ENCODE measurements at regions not wholly inside any gene's neighbourhood (a gene's known extent, or its start where the extent isn't known, plus 50 kb on each side); places are given as distances from the start of the nearest gene placed in this dataset.
"Not testable (repeated sequence)": the region's sequence is repeated elsewhere in the genome, so short reads cannot be mapped to it uniquely, and the experiment has no call there.

GRCh38 chr10:4638099-4638498 is 187.9 kb upstream of the AKR1E2 start:
- DNase-seq: no peak

DNA sequence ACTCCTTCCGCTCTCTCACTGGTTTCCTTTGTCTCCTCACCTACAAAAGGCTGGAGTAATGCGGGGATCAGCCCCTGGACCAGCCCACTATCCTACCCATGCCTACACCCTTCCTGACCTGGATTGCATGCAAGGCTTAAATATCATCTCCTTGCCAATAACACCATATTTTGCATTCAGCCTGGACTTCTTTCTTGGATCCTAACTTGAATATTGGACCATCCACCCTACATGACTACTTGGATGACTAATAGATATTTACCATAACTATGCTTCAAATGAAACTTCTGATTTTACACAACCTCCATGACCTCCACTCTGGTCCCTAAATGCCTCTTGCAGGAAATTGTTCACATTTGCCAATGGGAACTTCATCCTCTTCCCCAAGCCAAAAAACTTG is 188.3 kb upstream of the AKR1E2 start:
- no peak for DNase-seq

DNA sequence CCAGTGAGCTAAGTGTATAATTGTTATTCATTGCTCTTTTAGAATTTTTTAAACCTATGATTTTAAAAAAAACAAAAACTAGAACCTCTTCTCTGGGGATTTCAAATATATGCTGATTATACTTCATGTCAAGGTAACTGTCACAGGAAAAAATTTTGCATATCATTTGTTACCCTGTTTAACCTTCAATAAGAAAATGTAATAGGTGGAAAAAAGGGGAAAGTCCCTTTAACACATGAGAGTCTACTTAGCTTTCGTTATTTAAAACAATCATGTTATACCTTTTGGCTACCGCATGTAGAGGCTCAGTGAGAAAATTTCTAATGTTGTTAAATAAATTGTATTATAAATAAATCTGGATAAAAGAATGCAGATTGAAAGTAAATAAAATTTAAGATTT is 190.1 kb upstream of the AKR1E2 start:
- DNase-seq: no peak

- DNase-seq: no peak
Measured at GRCh38 chr10:4635388-4635787, 190.6 kb upstream of the AKR1E2 start.

- DNase-seq: no peak
Measured at GRCh38 chr10:4633776-4634175, 192.2 kb upstream of the AKR1E2 start.

GRCh38 chr10:4633186-4633585 is 192.8 kb upstream of the AKR1E2 start:
- no peak for DNase-seq

- no peak for DNase-seq
Measured at GRCh38 chr10:4632757-4633156, 193.2 kb upstream of the AKR1E2 start.

DNA sequence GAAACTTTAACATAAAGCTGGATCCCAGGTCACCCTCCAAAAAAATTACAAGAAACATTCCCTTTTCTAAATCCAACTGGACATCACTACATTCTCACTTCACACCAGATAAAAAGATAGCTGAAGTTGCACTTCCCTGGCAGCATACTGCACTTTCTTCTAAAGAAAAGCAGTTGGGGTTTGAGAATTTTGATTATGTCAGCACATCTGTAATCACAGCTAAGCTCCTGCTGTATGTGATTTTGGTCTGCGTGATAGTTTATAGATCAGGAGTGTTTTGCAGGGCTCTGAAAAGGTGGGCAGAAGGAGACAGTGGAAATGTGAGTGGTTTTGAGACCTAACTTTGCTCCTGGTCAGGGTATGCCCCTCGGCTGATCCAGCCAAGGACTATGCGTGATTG is 199.1 kb upstream of the AKR1E2 start:
- DNase-seq: no peak

GRCh38 chr10:4623757-4624420 is 202.1 kb upstream of the AKR1E2 start:
- no peak for DNase-seq

DNA sequence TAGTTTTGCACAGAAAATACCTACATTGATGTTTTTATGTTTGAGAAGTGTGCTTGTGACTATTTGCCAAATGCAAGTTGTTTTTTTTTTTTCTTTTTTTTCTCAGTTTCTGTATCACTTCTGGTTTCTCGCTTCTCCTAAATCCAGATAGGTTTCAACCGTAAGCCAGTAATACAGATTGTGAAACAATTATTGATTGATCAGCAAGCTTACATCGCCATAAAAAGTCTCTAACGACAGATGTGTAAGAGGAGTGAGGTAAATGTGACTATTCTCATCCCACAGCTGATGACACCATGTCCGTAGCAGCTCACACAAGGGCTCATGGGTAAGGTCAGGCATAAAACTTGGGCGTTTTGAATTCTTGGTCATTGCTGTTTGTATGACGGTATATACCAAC is 202.8 kb upstream of the AKR1E2 start:
- no peak for DNase-seq

DNA sequence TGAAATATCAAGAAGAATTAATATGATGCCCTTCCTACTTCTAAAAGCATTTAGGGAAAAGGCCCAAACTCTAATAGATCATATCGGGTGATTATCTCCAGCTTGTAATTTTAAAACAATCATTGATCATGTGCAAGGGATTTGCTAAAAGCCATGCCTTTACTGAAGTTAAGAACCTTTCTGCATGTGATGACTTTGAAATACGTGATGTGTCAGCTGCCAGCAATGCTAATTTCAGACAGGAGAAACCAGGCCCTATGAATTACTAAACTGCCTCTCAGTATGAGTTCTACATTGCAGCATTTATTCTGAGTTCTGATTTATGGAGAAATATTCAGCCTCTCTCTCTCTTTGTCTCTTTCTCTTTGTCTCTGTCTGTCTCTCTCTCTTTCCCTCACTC is 203.6 kb upstream of the AKR1E2 start:
- DNase-seq: no peak

GRCh38 chr10:4617589-4617988 is 208.4 kb upstream of the AKR1E2 start:
- no peak for DNase-seq

- DNase-seq: no peak
Measured at GRCh38 chr10:4615042-4615441, 211.0 kb upstream of the AKR1E2 start.

DNA sequence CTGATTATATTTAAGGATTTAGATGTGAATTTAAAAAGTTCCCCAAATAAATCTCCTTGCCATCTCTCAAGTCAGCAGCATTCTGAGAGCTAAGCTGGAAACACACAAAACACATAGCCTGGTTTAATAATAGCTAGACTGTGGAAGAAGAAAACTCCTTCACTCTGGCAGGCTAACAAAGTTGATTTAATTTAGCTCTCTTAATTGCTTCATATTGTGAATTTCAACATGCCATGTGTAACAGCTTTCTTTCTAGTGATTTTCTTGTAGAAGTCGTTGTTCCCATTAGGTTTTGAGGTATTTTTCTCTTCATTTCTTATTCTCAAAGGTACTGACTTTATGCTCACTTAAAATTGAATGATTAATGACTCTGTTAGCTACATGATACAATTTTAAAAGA is 216.8 kb upstream of the AKR1E2 start:
- DNase-seq: no peak

DNA sequence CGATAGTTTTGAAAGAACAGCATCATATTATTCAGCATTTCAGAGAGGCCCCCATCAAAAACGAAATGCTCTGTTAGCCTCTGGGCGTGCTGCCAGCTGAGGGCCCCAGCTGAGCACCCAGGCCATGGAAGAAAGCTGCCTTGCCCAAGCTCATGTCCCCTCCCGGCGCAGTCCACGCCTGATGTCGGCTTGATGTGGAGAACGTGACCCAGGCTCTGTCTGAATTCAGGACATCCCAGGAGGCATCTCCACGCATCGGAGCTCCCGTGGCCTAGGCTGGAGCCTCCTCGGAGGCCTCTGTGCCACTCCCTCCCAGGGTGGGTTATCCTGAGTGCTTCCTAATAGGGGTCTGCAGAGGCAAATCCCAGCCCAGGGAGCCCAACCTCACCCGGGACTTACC is 218.3 kb upstream of the AKR1E2 start:
- no peak for DNase-seq

DNA sequence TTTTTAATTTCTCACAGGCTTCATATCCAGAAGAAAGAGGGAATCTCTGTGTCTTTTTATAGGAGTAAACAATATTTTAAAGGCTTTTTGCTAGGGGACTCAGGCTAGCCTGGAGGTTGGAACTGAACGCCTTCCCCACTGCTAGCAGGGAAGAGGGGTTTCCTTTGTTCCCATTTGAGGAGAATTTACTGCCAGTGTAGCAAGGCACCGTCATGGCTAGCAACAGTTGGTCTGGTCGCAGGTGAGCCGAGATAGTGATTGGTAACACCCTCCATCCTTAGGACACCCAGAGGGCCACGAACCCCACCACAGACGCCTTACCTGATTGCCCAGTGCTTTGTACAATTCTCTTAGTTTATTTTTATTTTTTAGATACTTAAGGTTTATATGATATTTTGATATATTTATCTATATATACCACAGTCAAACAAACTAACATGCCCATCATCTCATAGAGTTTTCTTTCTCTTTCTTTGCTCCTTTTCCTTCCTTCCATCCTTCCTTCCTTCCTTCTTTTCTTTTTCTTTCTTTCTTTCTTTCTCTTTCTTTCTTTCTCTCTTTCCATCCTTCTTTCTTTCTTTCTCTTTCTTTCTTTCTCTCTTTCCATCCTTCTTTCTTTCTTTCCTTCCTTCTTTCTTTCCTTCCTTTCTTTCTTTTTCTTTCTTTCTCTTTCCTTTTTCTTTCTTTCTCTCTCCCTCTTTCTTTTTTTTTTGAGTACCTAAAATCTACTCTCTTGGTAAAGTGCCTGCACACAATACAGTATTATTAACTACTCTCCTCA is 219.0 kb upstream of the AKR1E2 start:
- DNase-seq: no peak

DNA sequence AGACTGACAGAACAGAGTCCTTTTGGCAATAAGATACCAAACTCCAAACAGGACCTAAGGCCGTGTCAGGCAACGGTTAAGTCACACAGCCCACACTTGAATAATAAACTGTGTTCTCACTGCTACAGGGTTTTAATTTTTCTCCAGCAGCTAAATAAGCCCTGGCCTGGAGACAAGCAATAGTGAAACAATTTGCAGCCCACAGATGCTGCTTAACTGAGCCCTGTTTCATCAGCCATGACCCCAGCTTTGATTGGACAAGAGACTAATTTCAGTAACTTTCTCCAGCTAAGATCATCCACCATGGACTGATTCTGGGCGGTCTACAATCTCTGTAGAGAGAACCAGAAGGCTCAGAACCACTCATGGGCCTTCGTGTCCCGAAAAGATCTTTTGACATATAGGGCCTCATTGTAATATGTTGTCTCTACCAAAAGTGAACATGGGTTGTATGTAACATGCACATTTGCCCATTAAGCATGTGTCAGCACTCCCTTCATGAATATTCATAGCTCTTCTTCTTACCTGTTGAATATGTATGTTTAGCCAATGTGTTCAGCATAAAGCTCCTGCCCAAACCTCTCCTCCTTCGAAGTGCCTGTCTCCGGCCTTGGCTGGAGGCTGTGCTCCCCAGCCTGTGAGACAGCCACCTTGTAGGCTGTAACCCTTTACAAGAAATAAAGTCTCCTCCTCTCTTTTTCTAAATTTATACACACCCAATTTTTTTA is 223.1 kb upstream of the AKR1E2 start:
- DNase-seq: no peak

GRCh38 chr10:4599471-4599870 is 226.5 kb upstream of the AKR1E2 start:
- no peak for DNase-seq

DNA sequence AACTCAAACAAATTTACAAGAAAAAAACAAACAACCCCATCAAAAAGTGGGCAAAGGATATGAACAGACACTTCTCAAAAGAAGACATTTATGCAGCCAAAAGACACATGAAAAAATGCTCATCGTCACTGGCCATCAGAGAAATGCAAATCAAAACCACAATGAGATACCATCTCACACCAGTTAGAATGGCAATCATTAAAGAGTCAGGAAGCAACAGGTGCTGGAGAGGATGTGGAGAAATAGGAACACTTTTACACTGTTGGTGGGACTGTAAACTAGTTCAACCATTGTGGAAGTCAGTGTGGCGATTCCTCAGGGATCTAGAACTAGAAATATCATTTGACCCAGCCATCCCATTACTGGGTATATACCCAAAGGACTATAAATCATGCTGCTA is 228.1 kb upstream of the AKR1E2 start:
- not testable (repeated sequence) for DNase-seq

DNA sequence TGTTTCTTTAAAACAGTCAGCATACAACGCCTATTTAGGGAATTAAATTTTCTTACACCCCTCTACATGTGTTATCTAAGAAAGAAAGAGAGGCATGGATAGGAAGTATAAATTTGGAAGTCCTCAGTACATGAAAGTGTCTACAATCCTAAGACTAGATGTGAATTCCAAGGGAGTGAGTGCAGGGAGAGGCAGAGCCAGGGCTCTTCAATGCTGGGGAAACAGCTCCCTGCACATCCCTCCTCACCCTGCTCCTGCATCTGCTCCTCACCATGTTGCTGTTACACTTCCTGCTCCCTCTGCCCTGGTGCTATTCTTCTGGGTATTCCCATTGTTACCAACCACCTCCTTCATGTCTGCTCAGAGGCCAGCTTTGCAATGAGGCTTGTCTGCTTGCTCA is 229.1 kb upstream of the AKR1E2 start:
- no peak for DNase-seq

- DNase-seq: no peak
Measured at GRCh38 chr10:4595719-4596319, 230.2 kb upstream of the AKR1E2 start.

GRCh38 chr10:4590807-4591206 is 235.2 kb upstream of the AKR1E2 start:
- no peak for DNase-seq

DNA sequence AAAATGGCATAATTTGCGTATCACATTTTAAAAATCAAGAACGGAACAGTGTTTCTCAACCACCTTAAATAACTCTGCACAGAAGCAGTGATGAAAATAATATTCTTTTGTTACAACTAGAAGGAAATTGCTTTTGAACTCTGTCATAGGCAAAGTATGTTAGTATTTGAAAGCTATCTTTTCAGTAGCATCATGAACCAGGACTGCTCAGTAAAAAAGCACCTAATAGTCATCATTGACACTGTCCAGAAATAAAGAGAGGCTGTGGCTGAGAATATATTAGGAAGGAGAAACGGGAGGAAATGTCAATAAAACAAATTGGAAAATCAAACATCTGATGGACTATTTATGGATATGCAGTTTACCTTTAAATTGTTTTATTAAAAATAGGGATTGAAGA is 237.2 kb upstream of the AKR1E2 start:
- DNase-seq: no peak

Measured in right lung (tissue), 2 donors.